ENCODE measurements at regions not wholly inside any gene's neighbourhood (a gene's known extent, or its start where the extent isn't known, plus 50 kb on each side); places are given as distances from the start of the nearest gene placed in this dataset.

GRCh38 chr3:22453906-22454535 lies 703.0 kb upstream of the ZNF385D start:
- TF ChIP-seq POLR2AphosphoS5 (IDR thresholded peaks at IDR 0.05; ENCODE audit: low read depth, low read length) (no peak), SIN3A (IDR thresholded peaks at IDR 0.05; ENCODE audit: borderline replicate concordance, insufficient read depth, low read length) (no peak), REST (IDR thresholded peaks at IDR 0.05; ENCODE audit: insufficient read depth in 1 of 2, low read depth in 2 of 2, low read length in 2 of 2) (no peak)
